GM12891 (cell line): ENCODE measurements at regions not wholly inside any gene's neighbourhood (a gene's known extent, or its start where the extent isn't known, plus 50 kb on each side); places are given as distances from the start of the nearest gene placed in this dataset.
A peak's percentile ranks its signal among the peaks of the same experiment; 100 is the strongest.

Experiments used
- DNase-seq: peaks from one replicate; pipeline ENCODE4 v3.0.0; 2011; ENCODE audit warnings: low spot score; ENCODE audit not compliant: insufficient read length
- FAIRE-seq: peaks from 2 replicates; lab custom pipeline; 2011; peaks lifted over from hg19 to GRCh38; lab: Jason Lieb, UNC
- PAX5 ChIP-seq: IDR thresholded peaks from 2 replicates; pipeline ENCODE4 v1.6.1; 2011; ENCODE audit warnings: low read length, moderate library complexity, mild to moderate bottlenecking; ENCODE audit not compliant: insufficient read depth, severe bottlenecking
- POLR2A ChIP-seq: IDR thresholded peaks from 2 replicates; pipeline ENCODE4 v1.6.1; 2011; ENCODE audit warnings: low read depth, low read length, control low read depth
- POLR2AphosphoS5 ChIP-seq: IDR thresholded peaks from 2 replicates; pipeline ENCODE4 v1.6.1; 2011; ENCODE audit warnings: low read depth, low read length, control low read depth
- POU2F2 ChIP-seq: IDR thresholded peaks from 2 replicates; pipeline ENCODE4 v1.6.1; 2011; ENCODE audit warnings: low read depth, mild to moderate bottlenecking, control low read depth, low read length, moderate library complexity
- SPI1 ChIP-seq: IDR thresholded peaks from 2 replicates; pipeline ENCODE4 v1.6.1; 2011; ENCODE audit warnings: low read depth, low read length, control low read depth
- TAF1 ChIP-seq: IDR thresholded peaks from 2 replicates; pipeline ENCODE4 v1.6.1; 2011; ENCODE audit warnings: low read depth, low read length, control low read depth

- TF ChIP-seq PAX5 (no peak), POU2F2 (no peak), TAF1 (no peak), SPI1 (no peak), POLR2AphosphoS5 (no peak), POLR2A (no peak)
- no peak for FAIRE-seq
- DNase-seq, result no peak
These were observed 100.3 kb downstream of the UBIAD1 start for GRCh38 chr1:11373029-11373894.

GRCh38 chr1:11373895-11374747 lies 101.1 kb downstream of the UBIAD1 start:
- peak; percentile 100 for FAIRE-seq
- DNase-seq, result no peak
- TF ChIP-seq POLR2A (no peak), POU2F2 (no peak), SPI1 (no peak), TAF1 (no peak), PAX5 (no peak), POLR2AphosphoS5 (no peak)

GRCh38 chr1:11374748-11375110 lies 101.7 kb downstream of the UBIAD1 start:
- DNase-seq, result no peak
- FAIRE-seq, result no peak
- TF ChIP-seq TAF1 (no peak), PAX5 (no peak), POLR2A (no peak)

GRCh38 chr1:11377001-11377583 lies 101.9 kb upstream of the DISP3 start:
- TF ChIP-seq PAX5 (no peak), SPI1 (no peak), TAF1 (no peak), POLR2AphosphoS5 (no peak), POLR2A (no peak), POU2F2 (no peak)
- DNase-seq (no peak), FAIRE-seq (no peak)

- DNase-seq (no peak), FAIRE-seq (no peak)
- no peak for TF ChIP-seq POU2F2
- TF ChIP-seq POLR2AphosphoS5, result no peak
- TF ChIP-seq PAX5, result no peak
- TF ChIP-seq SPI1, result no peak
- TF ChIP-seq TAF1, result no peak
- TF ChIP-seq POLR2A, result no peak
These were observed 101.0 kb upstream of the DISP3 start for GRCh38 chr1:11377954-11378353.

GRCh38 chr1:11379851-11380250 lies 99.1 kb upstream of the DISP3 start:
- FAIRE-seq (no peak), DNase-seq (no peak)
- TF ChIP-seq POLR2A (no peak), POU2F2 (no peak), POLR2AphosphoS5 (no peak), PAX5 (no peak), TAF1 (no peak), SPI1 (no peak)

- TF ChIP-seq TAF1, result no peak
- no peak for TF ChIP-seq SPI1
- no peak for TF ChIP-seq POLR2A
- TF ChIP-seq POLR2AphosphoS5, result no peak
- no peak for TF ChIP-seq PAX5
- no peak for TF ChIP-seq POU2F2
- DNase-seq, result no peak
- FAIRE-seq, result no peak
These were observed 98.5 kb upstream of the DISP3 start for GRCh38 chr1:11380500-11380899.

- no peak for DNase-seq
- TF ChIP-seq PAX5, result no peak
- no peak for FAIRE-seq
These were observed 95.3 kb upstream of the DISP3 start for GRCh38 chr1:11383553-11384169.

- no peak for DNase-seq
- TF ChIP-seq POLR2AphosphoS5, result no peak
- FAIRE-seq, result peak; percentile 70
These were observed 94.8 kb upstream of the DISP3 start for GRCh38 chr1:11384170-11384554.

- TF ChIP-seq POU2F2, result no peak
- FAIRE-seq, result no peak
These were observed 91.1 kb upstream of the DISP3 start for GRCh38 chr1:11387829-11388228.

More at GRCh38 chr1:11387829-11388228, 91.1 kb upstream of the DISP3 start:
- DNase-seq, result no peak
